CD4-positive, alpha-beta T cell (primary cell): ENCODE measurements at regions not wholly inside any gene's neighbourhood (a gene's known extent, or its start where the extent isn't known, plus 50 kb on each side); places are given as distances from the start of the nearest gene placed in this dataset.
A peak's percentile ranks its signal among the peaks of the same experiment; 100 is the strongest.

Experiments used
- ATAC-seq: fragments of 200-7000 bp; cut with Tn5 transposase; one replicate; pipeline ENCODE4 v1.10.0; 2022; ENCODE audit warnings: mild to moderate bottlenecking; ENCODE audit not compliant: poor library complexity
- CTCF ChIA-PET: fragments of 350-600 bp; sonication (Branson Sonifier 250); formaldehyde crosslinking; loops from one replicate; lab custom pipeline; 2021; ENCODE audit warnings: antibody characterized with exemption, inconsistent platforms; lab: Charles Lee
- POLR2A ChIA-PET: fragments of 350-600 bp; sonication (Branson Sonifier 250); formaldehyde crosslinking; loops from one replicate; lab custom pipeline; 2021; ENCODE audit warnings: antibody characterized with exemption, inconsistent platforms; lab: Charles Lee
- DNase-seq, 14 experiments: peaks; one replicate each; pipeline ENCODE4 v3.0.0-alpha.2; 2013 to 2020; ENCODE audit warnings: mixed read lengths in 2 of 14
- H3K27ac ChIP-seq, 2 donors: one replicate each; pipeline versions ENCODE4 v1.5.1 to v1.7.0; 2013; ENCODE audit warnings: low read length in 2 of 2, low read depth in 1 of 2, mild to moderate bottlenecking in 1 of 2
- H3K27me3 ChIP-seq, 2 experiments: 1 replicate in 1 of 2; 2 replicates in 1 of 2; pipeline versions ENCODE4 v1.6.1 to v1.7.0; 2013; ENCODE audit warnings: low read length in 2 of 2, control low read depth in 1 of 2, mild to moderate bottlenecking in 1 of 2, moderate library complexity in 1 of 2; ENCODE audit not compliant: insufficient read depth in 2 of 2, control insufficient read depth in 1 of 2
- H3K36me3 ChIP-seq: one replicate; pipeline ENCODE4 v1.6.1; 2013; ENCODE audit warnings: low read length, control low read depth; ENCODE audit not compliant: insufficient read depth
- H3K4me1 ChIP-seq: one replicate; pipeline ENCODE4 v1.6.1; 2013; ENCODE audit warnings: low read length, control low read depth; ENCODE audit not compliant: insufficient read depth
- H3K4me3 ChIP-seq: one replicate; pipeline ENCODE4 v1.5.1; 2013; ENCODE audit warnings: mild to moderate bottlenecking, low read length, moderate library complexity
- H3K9me3 ChIP-seq, 2 experiments: 1 replicate in 1 of 2; 2 replicates in 1 of 2; pipeline versions ENCODE4 v1.6.1 to v1.7.0; 2013; ENCODE audit warnings: low read length in 2 of 2, mild to moderate bottlenecking in 2 of 2, control low read depth in 1 of 2, moderate library complexity in 1 of 2; ENCODE audit not compliant: control insufficient read depth in 1 of 2, insufficient read depth in 1 of 2
- H3K27ac Mint-ChIP-seq: one replicate; pipeline ENCODE4 v1.8.0; 2020; ENCODE audit warnings: mixed read lengths
- H3K27me3 Mint-ChIP-seq: one replicate; pipeline ENCODE4 v1.8.0; 2021; ENCODE audit warnings: mixed read lengths
- H3K36me3 Mint-ChIP-seq: one replicate; pipeline ENCODE4 v1.8.0; 2021; ENCODE audit warnings: low read depth, mixed read lengths
- H3K4me1 Mint-ChIP-seq: one replicate; pipeline ENCODE4 v1.8.0; 2021; ENCODE audit warnings: low read depth, mixed read lengths
- H3K4me3 Mint-ChIP-seq: one replicate; pipeline ENCODE4 v1.8.0; 2020; ENCODE audit warnings: mild to moderate bottlenecking, mixed read lengths
- H3K9me3 Mint-ChIP-seq: one replicate; pipeline ENCODE4 v1.8.0; 2020; ENCODE audit warnings: mixed read lengths
- intact Hi-C, 2 experiments: fragments of 100-400 bp; cut with DNase I in 1 of 2; cut with micrococcal nuclease in 1 of 2; formaldehyde crosslinking; loops; one replicate each; pipeline versions ENCODE4 v1.15.1 to v1.9.0; 2023 to 2025; cut with DNase I, micrococcal nuclease
- TF ChIP-seq, protein P1 (sequence below): fragments of 200-600 bp; IDR thresholded peaks from one replicate; pipeline ENCODE4 v1.8.0; 2022; ENCODE audit warnings: antibody characterized with exemption, mild to moderate bottlenecking

DNA sequence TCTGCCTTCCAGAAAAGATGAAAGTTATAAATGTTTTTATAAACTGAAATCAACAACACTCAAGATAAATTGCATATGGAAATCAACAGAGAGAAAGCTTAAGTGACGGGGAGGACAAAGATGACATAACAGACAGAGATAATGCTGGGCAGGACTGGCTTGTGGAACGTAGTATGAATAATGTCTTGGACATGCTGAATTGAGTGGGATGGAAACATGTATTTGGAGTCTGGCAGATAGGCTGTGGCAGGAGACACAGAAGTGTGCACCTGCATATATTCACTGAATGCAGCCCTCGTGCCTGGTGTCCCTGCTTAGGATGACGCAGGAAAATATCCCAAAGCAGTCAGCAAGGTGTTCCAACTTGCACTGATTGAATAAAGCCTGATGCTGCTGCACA lies 318.2 kb downstream of the CBLN2 start:
- Histone ChIP-seq H3K4me3 (no peak overlapping the region), H3K27ac (no peak overlapping the region), H3K9me3 (no peaks in the 10 kb centered on the region), H3K27me3 (no peaks in the 10 kb centered on the region), H3K4me1 (no peaks in the 10 kb centered on the region), H3K36me3 (no peaks in the 10 kb centered on the region)
- POLR2A ChIA-PET = no interaction called here
- Mint-ChIP-seq H3K36me3 (no peaks in the 10 kb centered on the region), H3K9me3 (peaks cover 3% of the 10 kb centered on the region), H3K4me1 (no peaks in the 10 kb centered on the region), H3K27me3 (no peaks in the 10 kb centered on the region), H3K27ac (no peak overlapping the region), H3K4me3 (no peak overlapping the region)
- no peak for DNase-seq
- CTCF ChIA-PET = no interaction called here
- intact Hi-C loops = no loop called here
- ATAC-seq = no peak
- TF ChIP-seq, protein P1, sequence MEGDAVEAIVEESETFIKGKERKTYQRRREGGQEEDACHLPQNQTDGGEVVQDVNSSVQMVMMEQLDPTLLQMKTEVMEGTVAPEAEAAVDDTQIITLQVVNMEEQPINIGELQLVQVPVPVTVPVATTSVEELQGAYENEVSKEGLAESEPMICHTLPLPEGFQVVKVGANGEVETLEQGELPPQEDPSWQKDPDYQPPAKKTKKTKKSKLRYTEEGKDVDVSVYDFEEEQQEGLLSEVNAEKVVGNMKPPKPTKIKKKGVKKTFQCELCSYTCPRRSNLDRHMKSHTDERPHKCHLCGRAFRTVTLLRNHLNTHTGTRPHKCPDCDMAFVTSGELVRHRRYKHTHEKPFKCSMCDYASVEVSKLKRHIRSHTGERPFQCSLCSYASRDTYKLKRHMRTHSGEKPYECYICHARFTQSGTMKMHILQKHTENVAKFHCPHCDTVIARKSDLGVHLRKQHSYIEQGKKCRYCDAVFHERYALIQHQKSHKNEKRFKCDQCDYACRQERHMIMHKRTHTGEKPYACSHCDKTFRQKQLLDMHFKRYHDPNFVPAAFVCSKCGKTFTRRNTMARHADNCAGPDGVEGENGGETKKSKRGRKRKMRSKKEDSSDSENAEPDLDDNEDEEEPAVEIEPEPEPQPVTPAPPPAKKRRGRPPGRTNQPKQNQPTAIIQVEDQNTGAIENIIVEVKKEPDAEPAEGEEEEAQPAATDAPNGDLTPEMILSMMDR = no peak

DNA sequence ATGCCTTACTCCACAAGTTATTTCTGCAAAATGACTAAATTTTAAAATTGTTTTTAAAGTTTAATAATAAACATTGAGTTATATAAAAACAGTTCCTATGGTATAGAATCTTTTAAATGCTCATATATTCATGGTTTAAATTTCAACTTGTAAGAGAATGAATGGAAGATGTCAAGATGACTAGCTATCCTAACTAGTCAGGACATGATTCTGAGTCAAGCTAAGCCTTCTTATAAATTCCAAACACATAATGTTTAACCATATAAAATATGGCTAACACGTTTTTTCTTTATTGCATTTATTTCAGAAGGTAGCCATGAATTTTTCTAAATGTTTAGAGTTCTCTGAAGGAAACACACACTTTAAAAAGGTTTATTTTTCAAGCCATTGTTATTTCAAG lies 320.4 kb downstream of the CBLN2 start:
- intact Hi-C loops = no loop called here
- no peak for ATAC-seq
- no peak for DNase-seq
- no peaks in the 10 kb centered on the region for H3K9me3 ChIP-seq
- Mint-ChIP-seq H3K9me3 (peaks cover 6% of the 10 kb centered on the region), H3K27ac (no peak overlapping the region), H3K4me3 (no peak overlapping the region), H3K36me3 (no peaks in the 10 kb centered on the region), H3K4me1 (no peaks in the 10 kb centered on the region), H3K27me3 (no peaks in the 10 kb centered on the region)
- H3K27ac ChIP-seq = no peak overlapping the region
- no peaks in the 10 kb centered on the region for H3K4me1 ChIP-seq
- H3K36me3 ChIP-seq = no peaks in the 10 kb centered on the region
- ChIA-PET POLR2A (no interaction called here), CTCF (no interaction called here)
- no peak overlapping the region for H3K4me3 ChIP-seq
- TF ChIP-seq, protein P1 = no peak
- no peaks in the 10 kb centered on the region for H3K27me3 ChIP-seq

DNA sequence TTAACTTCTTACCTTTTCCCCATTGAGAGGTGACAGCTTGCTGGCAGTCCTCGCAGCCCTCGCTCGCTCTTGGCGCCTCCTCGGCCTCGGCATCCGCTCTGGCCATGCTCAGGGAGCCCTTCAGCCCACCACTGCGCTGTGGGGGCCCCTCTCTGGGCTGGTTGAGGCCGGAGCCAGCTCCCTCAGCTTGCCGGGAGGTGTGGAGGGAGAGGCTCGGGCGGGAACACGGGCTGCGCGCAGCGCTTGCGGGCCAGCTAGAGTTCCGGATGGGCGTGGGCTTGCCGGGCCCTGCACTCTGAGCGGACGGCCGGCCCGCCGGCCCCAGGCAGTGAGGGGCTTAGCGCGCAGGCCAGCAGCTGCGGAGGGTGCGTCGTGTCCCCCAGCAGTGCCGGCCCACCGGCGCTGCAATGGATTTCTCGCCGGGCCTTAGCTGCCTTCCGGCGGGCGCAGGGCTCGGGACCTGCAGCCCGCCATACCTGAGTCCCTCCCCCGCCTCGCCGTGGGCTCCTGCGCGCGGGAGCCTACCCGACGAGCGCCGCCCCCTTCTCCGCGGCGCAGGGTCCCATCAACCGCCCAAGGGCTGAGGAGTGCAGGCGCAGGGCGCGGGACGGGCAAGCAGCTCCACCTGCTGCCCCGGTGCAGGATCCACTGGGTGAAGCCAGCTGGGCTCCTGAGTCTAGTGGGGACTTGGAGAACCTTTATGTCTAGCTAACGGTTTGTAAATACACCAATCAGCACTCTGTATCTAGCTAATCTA lies 335.0 kb downstream of the CBLN2 start:
- Mint-ChIP-seq H3K4me3 (no peak overlapping the region), H3K9me3 (peaks cover 4% of the 10 kb centered on the region), H3K27ac (no peak overlapping the region), H3K36me3 (no peaks in the 10 kb centered on the region), H3K4me1 (no peaks in the 10 kb centered on the region), H3K27me3 (no peaks in the 10 kb centered on the region)
- no peak for ATAC-seq
- CTCF ChIA-PET = no interaction called here
- Histone ChIP-seq H3K36me3 (no peaks in the 10 kb centered on the region), H3K27me3 (no peaks in the 10 kb centered on the region), H3K4me3 (no peak overlapping the region), H3K9me3 (peaks cover 0 to 11% of the 10 kb centered on the region in 2 experiments), H3K4me1 (no peaks in the 10 kb centered on the region), H3K27ac (no peak overlapping the region)
- TF ChIP-seq, protein P1 = no peak
- intact Hi-C loops = no loop called here
- DNase-seq = peak in 2 of 14 experiments; percentile 1 to 5
- POLR2A ChIA-PET = no interaction called here
